RWPE2 (cell line): ENCODE measurements at regions not wholly inside any gene's neighbourhood (a gene's known extent, or its start where the extent isn't known, plus 50 kb on each side); places are given as distances from the start of the nearest gene placed in this dataset.

ENCODE experiments used
- ATAC-seq: fragments of 200-7000 bp; cut with Tn5 transposase; 3 replicates; pipeline ENCODE4 v1.9.1; 2021; ENCODE audit warnings: low read depth
- DNase-seq: peaks from one replicate; pipeline ENCODE4 v3.0.0-alpha.2; 2020; ENCODE audit warnings: low spot score
- H3K27ac ChIP-seq: fragments of 450-650 bp; 2 replicates; pipeline ENCODE4 v1.5.1; 2017; ENCODE audit warnings: mild to moderate bottlenecking; ENCODE audit not compliant: poor library complexity, severe bottlenecking
- H3K27me3 ChIP-seq: fragments of 250-450 bp; sonication (Bioruptor Pico); 2 replicates; pipeline ENCODE4 v1.5.1; 2021; ENCODE audit warnings: mild to moderate bottlenecking, moderate library complexity; ENCODE audit not compliant: insufficient read depth, poor library complexity, severe bottlenecking
- H3K36me3 ChIP-seq: fragments of 250-450 bp; sonication (Bioruptor Pico); 2 replicates; pipeline ENCODE4 v1.5.1; 2020; ENCODE audit warnings: low read depth, mild to moderate bottlenecking, moderate library complexity
- H3K4me1 ChIP-seq: fragments of 250-450 bp; sonication (Bioruptor Pico); 2 replicates; pipeline ENCODE4 v1.5.1; 2021; ENCODE audit warnings: mild to moderate bottlenecking, moderate library complexity; ENCODE audit not compliant: insufficient read depth, poor library complexity, severe bottlenecking
- H3K4me3 ChIP-seq: fragments of 250-450 bp; sonication (Bioruptor Pico); 2 replicates; pipeline ENCODE4 v1.5.1; 2021; ENCODE audit warnings: mild to moderate bottlenecking, moderate library complexity; ENCODE audit not compliant: severe bottlenecking
- H3K9me3 ChIP-seq: fragments of 250-450 bp; sonication (Bioruptor Pico); 2 replicates; pipeline ENCODE4 v1.5.1; 2021; ENCODE audit warnings: mild to moderate bottlenecking, moderate library complexity; ENCODE audit not compliant: severe bottlenecking
- CTCF ChIP-seq: fragments of 450-650 bp; IDR thresholded peaks from one replicate; pipeline ENCODE4 v1.5.1; 2017; ENCODE audit warnings: mild to moderate bottlenecking, moderate library complexity; ENCODE audit not compliant: poor library complexity, severe bottlenecking

GRCh38 chr11:116129456-116129855, 625.2 kb upstream of the CADM1 start:
- no peaks in the 10 kb centered on the region for H3K9me3 ChIP-seq
- H3K36me3 ChIP-seq, result no peaks in the 10 kb centered on the region
- H3K4me3 ChIP-seq, result no peak overlapping the region
- TF ChIP-seq CTCF, result no peak
- DNase-seq (no peak), ATAC-seq (no peak)
- no peak overlapping the region for H3K27ac ChIP-seq
- no peaks in the 10 kb centered on the region for H3K27me3 ChIP-seq
- no peaks in the 10 kb centered on the region for H3K4me1 ChIP-seq

- DNase-seq, result no peak
- H3K27me3 ChIP-seq, result no peaks in the 10 kb centered on the region
- H3K4me3 ChIP-seq, result no peak overlapping the region
- ATAC-seq, result no peak
- no peak for TF ChIP-seq CTCF
- no peaks in the 10 kb centered on the region for H3K4me1 ChIP-seq
- no peaks in the 10 kb centered on the region for H3K36me3 ChIP-seq
- no peaks in the 10 kb centered on the region for H3K9me3 ChIP-seq
- H3K27ac ChIP-seq, result no peak overlapping the region
Measured at GRCh38 chr11:116126562-116126961, 622.3 kb upstream of the CADM1 start.

GRCh38 chr11:116124922-116125714, 620.9 kb upstream of the CADM1 start:
- no peak for TF ChIP-seq CTCF
- Histone ChIP-seq H3K4me1 (no peaks in the 10 kb centered on the region), H3K36me3 (no peaks in the 10 kb centered on the region), H3K27ac (no peak overlapping the region), H3K27me3 (no peaks in the 10 kb centered on the region), H3K9me3 (no peaks in the 10 kb centered on the region), H3K4me3 (no peak overlapping the region)
- no peak for ATAC-seq
- no peak for DNase-seq

GRCh38 chr11:116123739-116124138, 619.5 kb upstream of the CADM1 start:
- no peaks in the 10 kb centered on the region for H3K27me3 ChIP-seq

More at GRCh38 chr11:116123739-116124138, 619.5 kb upstream of the CADM1 start:
- Histone ChIP-seq H3K9me3 (no peaks in the 10 kb centered on the region), H3K4me3 (no peak overlapping the region), H3K36me3 (no peaks in the 10 kb centered on the region), H3K4me1 (no peaks in the 10 kb centered on the region), H3K27ac (no peak overlapping the region)
- no peak for TF ChIP-seq CTCF
- no peak for ATAC-seq
- no peak for DNase-seq
